Heart right ventricle (tissue), 16 donors: ENCODE measurements at regions not wholly inside any gene's neighbourhood (a gene's known extent, or its start where the extent isn't known, plus 50 kb on each side); places are given as distances from the start of the nearest gene placed in this dataset.

Experiments used
- ATAC-seq, 8 donors: fragments of 200-7000 bp; cut with Tn5 transposase; one replicate each; pipeline ENCODE4 v1.9.1; 2020; ENCODE audit warnings: mild to moderate bottlenecking in 8 of 8, moderate library complexity in 8 of 8, moderate number of reproducible peaks in 1 of 8
- DNase-seq, 2 donors: peaks; one replicate each; pipeline ENCODE4 v3.0.0-alpha.2; 2020
- H3K27ac ChIP-seq, 10 donors: fragments of 200-600 bp; sonication (generic) in 2 of 10; one replicate each; pipeline versions ENCODE4 v1.5.0 to v1.8.0; 2020 to 2022; ENCODE audit warnings: mild to moderate bottlenecking in 3 of 10
- H3K27me3 ChIP-seq, 7 donors: fragments of 200-600 bp; one replicate each; pipeline ENCODE4 v1.8.0; 2021 to 2022; ENCODE audit warnings: mild to moderate bottlenecking in 2 of 7
- H3K36me3 ChIP-seq, 9 donors: fragments of 200-600 bp; sonication (generic) in 1 of 9; one replicate each; pipeline versions ENCODE4 v1.5.0 to v1.8.0; 2020 to 2022; ENCODE audit warnings: mild to moderate bottlenecking in 2 of 9
- H3K4me1 ChIP-seq, 9 donors: fragments of 200-600 bp; sonication (generic) in 1 of 9; one replicate each; pipeline versions ENCODE4 v1.5.0 to v1.8.0; 2020 to 2022; ENCODE audit warnings: mild to moderate bottlenecking in 4 of 9
- H3K4me3 ChIP-seq, 10 donors: fragments of 200-600 bp; sonication (generic) in 2 of 10; one replicate each; pipeline versions ENCODE4 v1.5.0 to v1.8.0; 2020 to 2022; ENCODE audit warnings: mild to moderate bottlenecking in 7 of 10, moderate library complexity in 2 of 10
- H3K9me3 ChIP-seq, 11 donors: fragments of 200-600 bp in 10 of 11; sonication (generic) in 2 of 11; one replicate each; pipeline versions ENCODE4 v1.5.0 to v1.8.0; 2013 to 2022; ENCODE audit warnings: mild to moderate bottlenecking in 2 of 11, control low read depth in 1 of 11, moderate library complexity in 1 of 11
- whole genome bisulfite sequencing, 2 donors: extraction: QIAGEN DNeasy Blood & Tissue Kit; methylation state at CpG; one replicate each; pipeline ENCODE4 v1.1.7; 2013; ENCODE audit warnings: inconsistent platforms in 1 of 2; 5-methylcytosine and 5-hydroxymethylcytosine counted together
- intact Hi-C, 10 donors: fragments of 100-400 bp; cut with DNase I; formaldehyde crosslinking; loops; one replicate each; pipeline versions ENCODE4 v1.11.1 to v1.14.2; 2022
- TF ChIP-seq, protein P1 (sequence below), 9 donors: fragments of 200-600 bp; sonication (generic) in 2 of 9; IDR thresholded peaks; one replicate each; pipeline versions ENCODE4 v1.5.0 to v1.8.0; 2021 to 2022; ENCODE audit warnings: antibody characterized with exemption in 9 of 9, mild to moderate bottlenecking in 5 of 9, moderate library complexity in 1 of 9
- donor health status: Arrhythmogenic right ventricular cardiomyopathy.
- donor health status: ischemic (EF 13 %, LVEDD 7.1; RV severe dilation, severe dysfunction).
- donor health status: healthy with polysubstance abuse.
- donor health status: DM: no; HTN: yes; CAD: no.
- donor health status: DM: no; HTN: no; CAD: no.
- donor health status: ischemic (EF 25% LVEDD 6.9; RV normal size, moderate dysfunction).
- donor health status: ischemic (EF 25% LVEDD 5.7; RV mildly dilated, moderate dysfunction).
- donor health status: healthy.
- donor health status: DM: yes; HTN: yes; CAD: no.
- donor health status: Ischemic cardiomyopathy.
- donor health status: ischemic (EF 35%, LVEDD 5.7; RV mildly dilated, moderate dysfunction).
- donor health status: nonischemic (EF 11% LVEDD 7.7; RV severe dilation, severe dysfunction).
- donor health status: DM: yes; HTN: yes; CAD: no.
- donor health status: PGD.
- donor health status: ischemic (EF 29% LVEDD 5.4; RV normal size, mild dysfunction).
- donor health status: nonischemic (EF 23%, LVEDD 6.1; RV moderate dilation, normal function).

DNA sequence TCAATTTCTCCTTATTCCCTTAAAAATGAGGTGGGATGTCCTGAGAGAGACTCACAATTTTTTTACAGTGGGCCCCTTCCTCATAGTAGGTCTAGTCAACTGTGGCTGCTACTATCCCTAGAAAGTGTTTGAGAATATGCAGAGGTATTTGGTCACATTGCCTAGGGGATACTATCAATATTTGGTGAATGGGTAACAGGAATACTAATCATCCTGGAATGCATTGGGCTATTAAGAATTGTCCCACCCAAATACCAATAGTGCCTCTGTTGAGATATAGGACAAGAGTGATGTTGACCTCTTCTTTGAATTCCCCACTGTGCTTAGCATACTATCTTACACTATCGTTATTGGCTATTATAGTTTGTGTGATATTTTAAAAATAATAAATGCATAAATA, 389.4 kb downstream of the DIPK2A start:
- H3K36me3 ChIP-seq, result no peaks in the 10 kb centered on the region
- TF ChIP-seq, protein P1, sequence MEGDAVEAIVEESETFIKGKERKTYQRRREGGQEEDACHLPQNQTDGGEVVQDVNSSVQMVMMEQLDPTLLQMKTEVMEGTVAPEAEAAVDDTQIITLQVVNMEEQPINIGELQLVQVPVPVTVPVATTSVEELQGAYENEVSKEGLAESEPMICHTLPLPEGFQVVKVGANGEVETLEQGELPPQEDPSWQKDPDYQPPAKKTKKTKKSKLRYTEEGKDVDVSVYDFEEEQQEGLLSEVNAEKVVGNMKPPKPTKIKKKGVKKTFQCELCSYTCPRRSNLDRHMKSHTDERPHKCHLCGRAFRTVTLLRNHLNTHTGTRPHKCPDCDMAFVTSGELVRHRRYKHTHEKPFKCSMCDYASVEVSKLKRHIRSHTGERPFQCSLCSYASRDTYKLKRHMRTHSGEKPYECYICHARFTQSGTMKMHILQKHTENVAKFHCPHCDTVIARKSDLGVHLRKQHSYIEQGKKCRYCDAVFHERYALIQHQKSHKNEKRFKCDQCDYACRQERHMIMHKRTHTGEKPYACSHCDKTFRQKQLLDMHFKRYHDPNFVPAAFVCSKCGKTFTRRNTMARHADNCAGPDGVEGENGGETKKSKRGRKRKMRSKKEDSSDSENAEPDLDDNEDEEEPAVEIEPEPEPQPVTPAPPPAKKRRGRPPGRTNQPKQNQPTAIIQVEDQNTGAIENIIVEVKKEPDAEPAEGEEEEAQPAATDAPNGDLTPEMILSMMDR (IDR thresholded peaks at IDR 0.05), result no peak
- WGBS, 2 donors, result 76 to 84% methylated on average over 1 of the region's 1 CpG
- peaks cover 0 to 3% (median 0%) of the 10 kb centered on the region in 11 donors for H3K9me3 ChIP-seq
- DNase-seq (no peak), ATAC-seq (no peak)
- intact Hi-C loops, result no loop called here
- H3K4me1 ChIP-seq, result no peaks in the 10 kb centered on the region
- H3K4me3 ChIP-seq, result no peak overlapping the region
- no peaks in the 10 kb centered on the region for H3K27me3 ChIP-seq
- no peak overlapping the region for H3K27ac ChIP-seq

DNA sequence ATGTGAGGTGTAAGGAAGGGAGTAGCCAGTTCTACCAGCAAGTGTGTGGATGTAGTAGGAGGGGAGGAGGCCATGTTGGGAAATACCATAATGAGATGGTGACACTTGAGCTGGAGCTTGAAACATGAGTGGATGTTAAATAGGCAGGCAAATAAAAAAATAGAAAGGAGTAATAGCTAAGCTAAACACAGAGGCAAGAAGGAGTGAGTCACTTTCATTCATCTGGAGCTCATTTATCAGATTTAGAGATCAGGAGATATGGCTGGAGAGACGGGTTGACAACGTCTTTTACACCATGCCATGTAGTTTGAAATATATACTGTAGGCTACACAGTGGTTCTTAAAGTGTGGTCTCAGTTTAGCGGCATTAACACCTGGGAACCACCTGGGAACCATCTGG, 390.5 kb downstream of the DIPK2A start:
- DNase-seq (no peak), ATAC-seq (no peak)
- H3K27me3 ChIP-seq, result no peaks in the 10 kb centered on the region
- intact Hi-C loops, result no loop called here
- H3K27ac ChIP-seq, result no peak overlapping the region
- TF ChIP-seq, protein P1 (IDR thresholded peaks at IDR 0.05), result no peak
- no peaks in the 10 kb centered on the region for H3K36me3 ChIP-seq
- H3K9me3 ChIP-seq, result peaks cover 0 to 3% (median 0%) of the 10 kb centered on the region in 11 donors
- H3K4me3 ChIP-seq, result no peak overlapping the region
- no peaks in the 10 kb centered on the region for H3K4me1 ChIP-seq
- 80 to 85% methylated on average over 3 of the region's 3 CpGs for WGBS, 2 donors

DNA sequence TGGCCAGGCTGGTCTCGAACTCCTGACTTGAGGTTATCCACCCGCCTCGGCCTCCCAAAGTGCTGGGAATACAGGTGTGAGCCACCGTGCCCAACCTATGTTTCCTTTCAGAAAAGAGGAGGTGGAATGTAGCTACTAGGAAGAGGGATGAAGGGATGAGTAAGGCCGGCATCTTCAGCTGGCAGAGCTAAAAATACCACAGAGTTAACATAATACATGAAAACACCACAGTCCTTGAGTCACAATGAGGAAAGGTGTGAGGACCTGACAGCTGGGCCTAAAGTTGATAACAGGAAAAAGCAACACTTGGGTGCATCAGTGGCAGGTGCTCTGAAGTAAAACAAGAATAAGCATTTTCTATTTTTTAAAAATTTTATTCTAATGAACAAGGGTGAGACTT, 392.2 kb downstream of the DIPK2A start:
- Histone ChIP-seq H3K27me3 (no peaks in the 10 kb centered on the region), H3K4me3 (no peak overlapping the region), H3K36me3 (no peaks in the 10 kb centered on the region), H3K27ac (no peak overlapping the region), H3K9me3 (peaks cover 0 to 15% (median 0%) of the 10 kb centered on the region in 11 donors), H3K4me1 (no peaks in the 10 kb centered on the region)
- 77 to 89% methylated on average over 5 of the region's 5 CpGs for WGBS, 2 donors
- DNase-seq, result no peak
- intact Hi-C loops, result no loop called here
- ATAC-seq, result no peak
- TF ChIP-seq, protein P1 (IDR thresholded peaks at IDR 0.05), result no peak

DNA sequence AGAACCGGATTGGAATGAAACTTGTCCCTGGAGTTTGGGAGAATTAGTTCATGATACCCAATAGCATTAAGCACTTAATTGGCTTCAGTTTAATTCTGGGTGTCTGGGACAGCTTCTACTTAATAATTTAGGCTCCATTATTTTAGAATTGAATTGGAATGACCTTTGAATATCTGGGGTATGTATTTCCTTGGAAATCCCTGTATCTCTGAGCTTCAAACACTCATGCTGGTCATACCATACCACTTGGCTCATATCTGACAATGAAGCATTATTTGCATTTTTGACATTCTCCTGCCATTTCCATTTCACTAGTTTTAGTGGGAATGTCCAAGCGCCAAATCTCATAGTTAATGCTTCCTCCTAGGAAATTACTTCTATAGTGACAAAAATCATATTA, 393.1 kb downstream of the DIPK2A start:
- no peak overlapping the region for H3K4me3 ChIP-seq
- no peak for ATAC-seq
- H3K9me3 ChIP-seq, result peaks cover 0 to 15% (median 0%) of the 10 kb centered on the region in 11 donors
- H3K36me3 ChIP-seq, result no peaks in the 10 kb centered on the region
- intact Hi-C loops, result no loop called here
- no peaks in the 10 kb centered on the region for H3K27me3 ChIP-seq
- no peak for DNase-seq
- WGBS, 2 donors, result 61 to 66% methylated on average over 2 of the region's 2 CpGs
- TF ChIP-seq, protein P1 (IDR thresholded peaks at IDR 0.05), result no peak
- H3K4me1 ChIP-seq, result no peaks in the 10 kb centered on the region
- no peak overlapping the region for H3K27ac ChIP-seq
